ENCODE measurements at regions not wholly inside any gene's neighbourhood (a gene's known extent, or its start where the extent isn't known, plus 50 kb on each side); places are given as distances from the start of the nearest gene placed in this dataset.

- Histone ChIP-seq H3K27ac (peak overlapping the region; percentile 74), H3K4me1 (peaks cover 22% of the 10 kb centered on the region), H3K27me3 (no peaks in the 10 kb centered on the region), H3K9ac (ENCODE audit: low read depth in 2 of 2, low read length in 2 of 2) (peak overlapping the region in 1 of 2 donors; percentile 64), H3K36me3 (no peaks in the 10 kb centered on the region), H3K4me3 (no peak overlapping the region), H3K9me3 (no peaks in the 10 kb centered on the region)
- intact Hi-C loops (cut with DNase I) = loop anchor here (10.0 kb wide), 1 partner anchor 61 kb away; the partner anchor contains the start of gene ARHGAP35
- TF ChIP-seq CTCF (IDR thresholded peaks at IDR 0.05) = no peak
- peak; percentile 71 for DNase-seq
Measured at GRCh38 chr19:46925548-46925950, 64.8 kb downstream of the ARHGAP35 start.

- H3K27ac ChIP-seq = peak overlapping the region; percentile 74
- peak overlapping the region in 1 of 2 donors; percentile 64 for H3K9ac ChIP-seq (ENCODE audit: low read depth in 2 of 2, low read length in 2 of 2)
- intact Hi-C loops (cut with DNase I) = loop anchor here (10.0 kb wide), 1 partner anchor 62 kb away; the partner anchor contains the start of gene ARHGAP35
Measured at GRCh38 chr19:46926170-46927071, 65.6 kb downstream of the ARHGAP35 start.

GRCh38 chr19:46927106-46927505, 66.3 kb downstream of the ARHGAP35 start:
- Histone ChIP-seq H3K4me3 (no peak overlapping the region), H3K4me1 (peaks cover 22% of the 10 kb centered on the region), H3K36me3 (no peaks in the 10 kb centered on the region), H3K27me3 (no peaks in the 10 kb centered on the region), H3K9me3 (no peaks in the 10 kb centered on the region), H3K27ac (no peak overlapping the region), H3K9ac (ENCODE audit: low read depth in 2 of 2, low read length in 2 of 2) (peak overlapping the region in 1 of 2 donors; percentile 14)
- intact Hi-C loops (cut with DNase I) = loop anchor here (10.0 kb wide), 1 partner anchor 62 kb away; the partner anchor contains the start of gene ARHGAP35
- TF ChIP-seq CTCF (IDR thresholded peaks at IDR 0.05) = no peak
- no peak for DNase-seq

More at GRCh38 chr19:46926170-46927071, 65.6 kb downstream of the ARHGAP35 start:
- TF ChIP-seq CTCF (IDR thresholded peaks at IDR 0.05) = no peak
- Histone ChIP-seq H3K4me3 (no peak overlapping the region), H3K27me3 (no peaks in the 10 kb centered on the region), H3K9me3 (no peaks in the 10 kb centered on the region), H3K4me1 (peaks cover 22% of the 10 kb centered on the region), H3K36me3 (no peaks in the 10 kb centered on the region)
- no peak for DNase-seq

GRCh38 chr19:46927893-46928292, 67.1 kb downstream of the ARHGAP35 start:
- H3K9me3 ChIP-seq = no peaks in the 10 kb centered on the region
- H3K9ac ChIP-seq (ENCODE audit: low read depth in 2 of 2, low read length in 2 of 2) = no peak overlapping the region
- no peak overlapping the region for H3K4me3 ChIP-seq
- H3K36me3 ChIP-seq = no peaks in the 10 kb centered on the region
- no peak for TF ChIP-seq CTCF (IDR thresholded peaks at IDR 0.05)
- intact Hi-C loops (cut with DNase I) = loop anchor here (10.0 kb wide), 1 partner anchor 63 kb away; the partner anchor contains the start of gene ARHGAP35
- no peak for DNase-seq
- H3K27ac ChIP-seq = no peak overlapping the region
- H3K4me1 ChIP-seq = peaks cover 22% of the 10 kb centered on the region
- no peaks in the 10 kb centered on the region for H3K27me3 ChIP-seq

- no peak for TF ChIP-seq CTCF (IDR thresholded peaks at IDR 0.05)
- Histone ChIP-seq H3K9ac (ENCODE audit: low read depth in 2 of 2, low read length in 2 of 2) (no peak overlapping the region), H3K4me3 (no peak overlapping the region), H3K36me3 (no peaks in the 10 kb centered on the region), H3K27ac (no peak overlapping the region), H3K4me1 (peaks cover 21% of the 10 kb centered on the region), H3K9me3 (no peaks in the 10 kb centered on the region), H3K27me3 (no peaks in the 10 kb centered on the region)
- no peak for DNase-seq
- intact Hi-C loops (cut with DNase I) = loop anchor here (10.0 kb wide), 1 partner anchor 64 kb away; the partner anchor contains the start of gene ARHGAP35
Measured at GRCh38 chr19:46928951-46929350, 68.2 kb downstream of the ARHGAP35 start.
